ENCODE measurements at regions not wholly inside any gene's neighbourhood (a gene's known extent, or its start where the extent isn't known, plus 50 kb on each side); places are given as distances from the start of the nearest gene placed in this dataset.

- H3K27me3 Mint-ChIP-seq (ENCODE audit: unreplicated experiment): no peaks in the 10 kb centered on the region
- H3K4me3 Mint-ChIP-seq (ENCODE audit: unreplicated experiment): no peak overlapping the region
- no peaks in the 10 kb centered on the region for H3K36me3 Mint-ChIP-seq (ENCODE audit: unreplicated experiment)
- H3K4me1 Mint-ChIP-seq (ENCODE audit: low read depth, unreplicated experiment): no peaks in the 10 kb centered on the region
- no peaks in the 10 kb centered on the region for H3K9me3 Mint-ChIP-seq (ENCODE audit: unreplicated experiment)
- no peak overlapping the region for H3K27ac Mint-ChIP-seq (ENCODE audit: unreplicated experiment)
- no peak for DNase-seq
- TF ChIP-seq CTCF (IDR thresholded peaks at IDR 0.05; ENCODE audit: partially characterized antibody, unreplicated experiment): no peak
Measured at GRCh38 chr5:17816944-17817343, 182.7 kb downstream of the TAF11L14 start.

DNA sequence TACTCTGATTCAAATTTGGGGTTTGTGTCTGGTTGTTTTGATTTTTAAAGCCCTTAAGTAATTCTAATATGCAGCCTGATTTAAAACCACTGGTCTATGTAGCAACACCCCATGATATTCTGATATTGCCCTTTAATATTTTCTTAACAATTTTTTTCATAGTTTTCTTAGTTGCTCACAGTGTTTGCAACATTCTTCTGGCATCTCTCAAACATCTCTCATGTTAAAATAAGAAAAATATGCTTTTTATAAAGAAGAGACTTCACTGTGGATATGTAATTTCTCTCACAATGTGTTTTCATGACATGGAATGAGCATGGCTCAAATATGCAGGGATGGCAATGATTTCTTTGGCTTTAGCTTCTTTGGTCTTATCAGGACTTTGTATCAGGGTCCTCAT is 183.7 kb downstream of the TAF11L14 start:
- no peak overlapping the region for H3K4me3 Mint-ChIP-seq (ENCODE audit: unreplicated experiment)
- no peak for DNase-seq
- H3K27ac Mint-ChIP-seq (ENCODE audit: unreplicated experiment): no peak overlapping the region
- no peaks in the 10 kb centered on the region for H3K36me3 Mint-ChIP-seq (ENCODE audit: unreplicated experiment)
- TF ChIP-seq CTCF (IDR thresholded peaks at IDR 0.05; ENCODE audit: partially characterized antibody, unreplicated experiment): no peak
- H3K9me3 Mint-ChIP-seq (ENCODE audit: unreplicated experiment): no peaks in the 10 kb centered on the region
- no peaks in the 10 kb centered on the region for H3K4me1 Mint-ChIP-seq (ENCODE audit: low read depth, unreplicated experiment)
- H3K27me3 Mint-ChIP-seq (ENCODE audit: unreplicated experiment): no peaks in the 10 kb centered on the region

GRCh38 chr5:17819783-17820182 is 185.5 kb downstream of the TAF11L14 start:
- Mint-ChIP-seq H3K4me3 (ENCODE audit: unreplicated experiment) (no peak overlapping the region), H3K4me1 (ENCODE audit: low read depth, unreplicated experiment) (no peaks in the 10 kb centered on the region), H3K27ac (ENCODE audit: unreplicated experiment) (no peak overlapping the region), H3K9me3 (ENCODE audit: unreplicated experiment) (no peaks in the 10 kb centered on the region), H3K27me3 (ENCODE audit: unreplicated experiment) (no peaks in the 10 kb centered on the region), H3K36me3 (ENCODE audit: unreplicated experiment) (no peaks in the 10 kb centered on the region)
- TF ChIP-seq CTCF (IDR thresholded peaks at IDR 0.05; ENCODE audit: partially characterized antibody, unreplicated experiment): no peak
- DNase-seq: no peak

GRCh38 chr5:17828681-17829080 is 194.4 kb downstream of the TAF11L14 start:
- TF ChIP-seq CTCF (IDR thresholded peaks at IDR 0.05; ENCODE audit: partially characterized antibody, unreplicated experiment): no peak
- no peak overlapping the region for H3K4me3 Mint-ChIP-seq (ENCODE audit: unreplicated experiment)
- peaks cover 4% of the 10 kb centered on the region for H3K36me3 Mint-ChIP-seq (ENCODE audit: unreplicated experiment)
- H3K9me3 Mint-ChIP-seq (ENCODE audit: unreplicated experiment): no peaks in the 10 kb centered on the region
- no peak for DNase-seq
- H3K4me1 Mint-ChIP-seq (ENCODE audit: low read depth, unreplicated experiment): peaks cover 8% of the 10 kb centered on the region
- no peaks in the 10 kb centered on the region for H3K27me3 Mint-ChIP-seq (ENCODE audit: unreplicated experiment)
- no peak overlapping the region for H3K27ac Mint-ChIP-seq (ENCODE audit: unreplicated experiment)

DNA sequence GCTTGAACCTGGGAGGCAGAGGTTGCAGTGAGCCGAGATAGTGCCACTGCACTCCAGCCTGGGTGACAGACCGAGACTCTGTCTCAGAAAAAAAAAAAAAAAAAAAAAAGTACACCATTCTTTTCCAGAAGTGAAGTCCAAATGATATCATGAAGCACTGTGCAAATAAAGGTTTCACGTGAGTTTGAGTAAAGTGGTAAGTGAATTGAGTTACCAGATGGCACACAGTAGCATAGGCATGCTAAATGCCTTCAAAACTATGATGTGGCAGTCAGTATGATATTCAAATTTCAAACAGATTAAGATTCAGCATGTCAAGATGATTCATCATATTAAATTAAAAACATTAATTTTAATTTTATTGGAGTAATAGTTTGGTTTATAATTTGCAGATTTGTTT is 195.2 kb downstream of the TAF11L14 start:
- H3K4me3 Mint-ChIP-seq (ENCODE audit: unreplicated experiment): no peak overlapping the region
- no peaks in the 10 kb centered on the region for H3K9me3 Mint-ChIP-seq (ENCODE audit: unreplicated experiment)
- no peak for TF ChIP-seq CTCF (IDR thresholded peaks at IDR 0.05; ENCODE audit: partially characterized antibody, unreplicated experiment)
- no peaks in the 10 kb centered on the region for H3K27me3 Mint-ChIP-seq (ENCODE audit: unreplicated experiment)
- H3K36me3 Mint-ChIP-seq (ENCODE audit: unreplicated experiment): peaks cover 4% of the 10 kb centered on the region
- no peak overlapping the region for H3K27ac Mint-ChIP-seq (ENCODE audit: unreplicated experiment)
- DNase-seq: no peak
- H3K4me1 Mint-ChIP-seq (ENCODE audit: low read depth, unreplicated experiment): peaks cover 8% of the 10 kb centered on the region

Measured in glutamatergic neuron (in vitro differentiated cells).